ENCODE measurements at regions not wholly inside any gene's neighbourhood (a gene's known extent, or its start where the extent isn't known, plus 50 kb on each side); places are given as distances from the start of the nearest gene placed in this dataset.

DNA sequence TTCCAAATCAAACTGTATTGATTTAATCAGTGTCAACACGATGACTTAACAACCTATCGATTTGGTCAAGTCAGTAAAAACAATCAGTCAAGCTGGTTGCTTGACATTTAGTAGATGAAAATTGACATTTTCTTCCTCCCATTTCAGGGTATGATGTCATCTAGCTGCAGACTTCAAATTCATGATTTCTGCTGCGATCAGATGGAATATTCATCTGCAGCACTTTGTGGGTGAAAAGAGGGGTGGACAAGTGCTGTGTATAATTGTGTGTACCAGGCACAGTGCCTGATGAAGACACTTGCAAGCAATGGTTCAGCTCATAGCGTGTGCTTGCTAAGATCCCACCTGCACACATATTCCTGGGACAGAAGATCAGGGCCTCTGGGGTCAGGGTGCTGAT, 479.8 kb downstream of the DISC1 start:
- 61 to 77% methylated on average over 3 to 4 of the region's 4 CpGs for WGBS, 2 donors
- H3K27ac ChIP-seq: no peak overlapping the region

GRCh38 chr1:232105561-232105960, 479.0 kb downstream of the DISC1 start:
- Histone ChIP-seq H3K4me3 (no peak overlapping the region), H3K27me3 (no peaks in the 10 kb centered on the region), H3K4me1 (peaks cover 0 to 7% (median 0%) of the 10 kb centered on the region in 3 donors), H3K36me3 (no peaks in the 10 kb centered on the region), H3K27ac (no peak overlapping the region), H3K9me3 (no peaks in the 10 kb centered on the region)
- 74 to 78% methylated on average over 7 of the region's 7 CpGs for WGBS, 2 donors
- no peak for DNase-seq
- TF ChIP-seq POLR2A (IDR thresholded peaks at IDR 0.05): no peak
- TF ChIP-seq, protein P1, sequence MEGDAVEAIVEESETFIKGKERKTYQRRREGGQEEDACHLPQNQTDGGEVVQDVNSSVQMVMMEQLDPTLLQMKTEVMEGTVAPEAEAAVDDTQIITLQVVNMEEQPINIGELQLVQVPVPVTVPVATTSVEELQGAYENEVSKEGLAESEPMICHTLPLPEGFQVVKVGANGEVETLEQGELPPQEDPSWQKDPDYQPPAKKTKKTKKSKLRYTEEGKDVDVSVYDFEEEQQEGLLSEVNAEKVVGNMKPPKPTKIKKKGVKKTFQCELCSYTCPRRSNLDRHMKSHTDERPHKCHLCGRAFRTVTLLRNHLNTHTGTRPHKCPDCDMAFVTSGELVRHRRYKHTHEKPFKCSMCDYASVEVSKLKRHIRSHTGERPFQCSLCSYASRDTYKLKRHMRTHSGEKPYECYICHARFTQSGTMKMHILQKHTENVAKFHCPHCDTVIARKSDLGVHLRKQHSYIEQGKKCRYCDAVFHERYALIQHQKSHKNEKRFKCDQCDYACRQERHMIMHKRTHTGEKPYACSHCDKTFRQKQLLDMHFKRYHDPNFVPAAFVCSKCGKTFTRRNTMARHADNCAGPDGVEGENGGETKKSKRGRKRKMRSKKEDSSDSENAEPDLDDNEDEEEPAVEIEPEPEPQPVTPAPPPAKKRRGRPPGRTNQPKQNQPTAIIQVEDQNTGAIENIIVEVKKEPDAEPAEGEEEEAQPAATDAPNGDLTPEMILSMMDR (IDR thresholded peaks at IDR 0.05): no peak
- intact Hi-C loops (cut with DNase I): no loop called here

More for the DNA sequence above, 479.8 kb downstream of the DISC1 start:
- Histone ChIP-seq H3K27me3 (no peaks in the 10 kb centered on the region), H3K36me3 (no peaks in the 10 kb centered on the region), H3K9me3 (no peaks in the 10 kb centered on the region), H3K4me3 (no peak overlapping the region), H3K4me1 (peaks cover 0 to 7% (median 0%) of the 10 kb centered on the region in 3 donors)
- intact Hi-C loops (cut with DNase I): no loop called here
- no peak for DNase-seq
- TF ChIP-seq POLR2A (IDR thresholded peaks at IDR 0.05): no peak
- TF ChIP-seq, protein P1 (IDR thresholded peaks at IDR 0.05): no peak

DNA sequence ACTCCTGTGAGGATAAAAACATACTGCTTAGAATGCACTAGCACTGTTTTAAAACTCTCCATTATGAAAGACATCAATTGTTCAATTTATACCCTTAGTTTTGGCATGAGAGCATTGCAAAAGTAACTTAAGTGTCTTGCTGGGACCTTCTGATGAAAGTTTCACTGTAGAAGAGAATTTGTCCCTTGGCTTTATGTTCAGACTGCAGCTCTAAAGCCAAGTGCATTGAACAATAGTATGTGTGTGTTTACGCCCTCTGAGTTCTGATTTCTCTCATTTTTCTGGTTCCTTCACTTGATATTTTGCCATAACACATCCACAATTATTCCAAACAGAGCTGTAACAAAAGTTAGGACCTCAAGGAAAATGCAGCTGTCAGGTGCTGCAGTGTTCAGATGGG, 474.6 kb downstream of the DISC1 start:
- Histone ChIP-seq H3K36me3 (no peaks in the 10 kb centered on the region), H3K27me3 (no peaks in the 10 kb centered on the region), H3K9me3 (no peaks in the 10 kb centered on the region), H3K4me1 (peaks cover 0 to 6% (median 0%) of the 10 kb centered on the region in 3 donors), H3K4me3 (no peak overlapping the region), H3K27ac (no peak overlapping the region)
- intact Hi-C loops (cut with DNase I): no loop called here
- no peak for TF ChIP-seq POLR2A (IDR thresholded peaks at IDR 0.05)
- TF ChIP-seq, protein P1 (IDR thresholded peaks at IDR 0.05): no peak
- DNase-seq: no peak
- WGBS, 2 donors: 89 to 100% methylated on average over 1 of the region's 1 CpG

GRCh38 chr1:232096751-232097150, 470.2 kb downstream of the DISC1 start:
- Histone ChIP-seq H3K4me3 (no peak overlapping the region), H3K27me3 (no peaks in the 10 kb centered on the region), H3K36me3 (no peaks in the 10 kb centered on the region), H3K4me1 (no peaks in the 10 kb centered on the region), H3K9me3 (no peaks in the 10 kb centered on the region), H3K27ac (no peak overlapping the region)
- intact Hi-C loops (cut with DNase I): no loop called here
- WGBS, 2 donors: 94% methylated on average over 2 to 3 of the region's 3 CpGs
- TF ChIP-seq, protein P1 (IDR thresholded peaks at IDR 0.05): no peak
- no peak for TF ChIP-seq POLR2A (IDR thresholded peaks at IDR 0.05)
- no peak for DNase-seq

Small RNAs in the stretch of these regions (small RNA-seq; reads per million reads assigned to genes)
- gene BX323014.1 (0 reads per million in 4 donors), gene RN7SL299P (0 reads per million in 4 donors)
